ENCODE measurements at regions not wholly inside any gene's neighbourhood (a gene's known extent, or its start where the extent isn't known, plus 50 kb on each side); places are given as distances from the start of the nearest gene placed in this dataset.

DNA sequence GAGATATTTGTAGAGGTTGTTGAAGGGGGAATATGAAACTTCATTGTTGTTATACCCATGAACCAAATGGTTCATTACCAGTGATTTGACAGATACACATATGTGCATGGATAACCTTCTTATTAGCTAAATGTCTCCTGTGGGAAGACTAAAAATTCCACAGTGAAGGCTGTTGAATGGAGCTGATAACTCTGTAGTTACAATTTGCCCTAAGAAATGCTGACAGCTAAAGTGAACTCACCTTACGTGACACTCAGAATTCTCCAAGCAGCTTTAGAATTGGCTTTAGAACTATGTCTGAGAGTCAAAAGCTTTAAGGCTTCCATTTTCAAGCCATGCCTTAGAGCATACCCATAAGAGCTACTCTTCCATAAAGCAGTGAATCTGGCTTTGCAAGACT lies 276.9 kb downstream of the PRELID2 start:
- TF ChIP-seq, protein P1, sequence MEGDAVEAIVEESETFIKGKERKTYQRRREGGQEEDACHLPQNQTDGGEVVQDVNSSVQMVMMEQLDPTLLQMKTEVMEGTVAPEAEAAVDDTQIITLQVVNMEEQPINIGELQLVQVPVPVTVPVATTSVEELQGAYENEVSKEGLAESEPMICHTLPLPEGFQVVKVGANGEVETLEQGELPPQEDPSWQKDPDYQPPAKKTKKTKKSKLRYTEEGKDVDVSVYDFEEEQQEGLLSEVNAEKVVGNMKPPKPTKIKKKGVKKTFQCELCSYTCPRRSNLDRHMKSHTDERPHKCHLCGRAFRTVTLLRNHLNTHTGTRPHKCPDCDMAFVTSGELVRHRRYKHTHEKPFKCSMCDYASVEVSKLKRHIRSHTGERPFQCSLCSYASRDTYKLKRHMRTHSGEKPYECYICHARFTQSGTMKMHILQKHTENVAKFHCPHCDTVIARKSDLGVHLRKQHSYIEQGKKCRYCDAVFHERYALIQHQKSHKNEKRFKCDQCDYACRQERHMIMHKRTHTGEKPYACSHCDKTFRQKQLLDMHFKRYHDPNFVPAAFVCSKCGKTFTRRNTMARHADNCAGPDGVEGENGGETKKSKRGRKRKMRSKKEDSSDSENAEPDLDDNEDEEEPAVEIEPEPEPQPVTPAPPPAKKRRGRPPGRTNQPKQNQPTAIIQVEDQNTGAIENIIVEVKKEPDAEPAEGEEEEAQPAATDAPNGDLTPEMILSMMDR (IDR thresholded peaks at IDR 0.05; ENCODE audit: low read length): no peak
- TF ChIP-seq EZH2 (IDR thresholded peaks at IDR 0.05; ENCODE audit: borderline replicate concordance, low read length): no peak

Measured in OCI-LY1 (cell line).